HUES6 (cell line): ENCODE measurements at regions not wholly inside any gene's neighbourhood (a gene's known extent, or its start where the extent isn't known, plus 50 kb on each side); places are given as distances from the start of the nearest gene placed in this dataset.

Experiments used
- H3K27ac ChIP-seq: 2 replicates; pipeline ENCODE4 v1.7.0; 2013; ENCODE audit warnings: low read depth, mild to moderate bottlenecking, low read length, inconsistent platforms
- H3K27me3 ChIP-seq: 2 replicates; pipeline ENCODE4 v1.6.1; 2013; ENCODE audit warnings: low read length; ENCODE audit not compliant: control insufficient read depth, insufficient read depth
- H3K36me3 ChIP-seq: 2 replicates; pipeline ENCODE4 v1.6.1; 2013; ENCODE audit warnings: low read length; ENCODE audit not compliant: control insufficient read depth, insufficient read depth
- H3K4me1 ChIP-seq: 2 replicates; pipeline ENCODE4 v1.6.1; 2013; ENCODE audit warnings: low read length; ENCODE audit not compliant: control insufficient read depth, insufficient read depth
- H3K4me3 ChIP-seq: 2 replicates; pipeline ENCODE4 v1.5.1; 2013; ENCODE audit warnings: low read depth, low read length
- H3K9ac ChIP-seq: one replicate; pipeline ENCODE4 v1.6.1; 2013; ENCODE audit warnings: mild to moderate bottlenecking, low read length
- H3K9me3 ChIP-seq: 2 replicates; pipeline ENCODE4 v1.6.1; 2013; ENCODE audit warnings: low read depth, low read length; ENCODE audit not compliant: control insufficient read depth, insufficient read depth

GRCh38 chr5:4373051-4373820 lies 766.9 kb upstream of the ADAMTS16 start:
- no peak overlapping the region for H3K4me3 ChIP-seq
- no peaks in the 10 kb centered on the region for H3K36me3 ChIP-seq
- H3K27ac ChIP-seq: no peak overlapping the region
- no peaks in the 10 kb centered on the region for H3K27me3 ChIP-seq
- no peak overlapping the region for H3K9ac ChIP-seq
- no peaks in the 10 kb centered on the region for H3K9me3 ChIP-seq
- H3K4me1 ChIP-seq: no peaks in the 10 kb centered on the region

GRCh38 chr5:4374866-4375265 lies 765.3 kb upstream of the ADAMTS16 start:
- no peaks in the 10 kb centered on the region for H3K27me3 ChIP-seq
- no peaks in the 10 kb centered on the region for H3K36me3 ChIP-seq
- H3K9ac ChIP-seq: no peak overlapping the region
- no peaks in the 10 kb centered on the region for H3K4me1 ChIP-seq
- H3K4me3 ChIP-seq: no peak overlapping the region
- H3K9me3 ChIP-seq: no peaks in the 10 kb centered on the region
- no peak overlapping the region for H3K27ac ChIP-seq

GRCh38 chr5:4375640-4376039 lies 764.5 kb upstream of the ADAMTS16 start:
- H3K9me3 ChIP-seq: no peaks in the 10 kb centered on the region
- no peaks in the 10 kb centered on the region for H3K36me3 ChIP-seq
- H3K4me3 ChIP-seq: no peak overlapping the region
- H3K27ac ChIP-seq: no peak overlapping the region
- no peaks in the 10 kb centered on the region for H3K27me3 ChIP-seq
- no peak overlapping the region for H3K9ac ChIP-seq
- no peaks in the 10 kb centered on the region for H3K4me1 ChIP-seq

GRCh38 chr5:4383102-4383501 lies 757.0 kb upstream of the ADAMTS16 start:
- no peaks in the 10 kb centered on the region for H3K36me3 ChIP-seq
- H3K9ac ChIP-seq: no peak overlapping the region
- H3K27ac ChIP-seq: no peak overlapping the region
- no peaks in the 10 kb centered on the region for H3K27me3 ChIP-seq
- no peak overlapping the region for H3K4me3 ChIP-seq
- H3K9me3 ChIP-seq: no peaks in the 10 kb centered on the region
- no peaks in the 10 kb centered on the region for H3K4me1 ChIP-seq

GRCh38 chr5:4383518-4384198 lies 756.5 kb upstream of the ADAMTS16 start:
- Histone ChIP-seq H3K27me3 (no peaks in the 10 kb centered on the region), H3K4me3 (no peak overlapping the region), H3K9me3 (no peaks in the 10 kb centered on the region), H3K4me1 (no peaks in the 10 kb centered on the region), H3K36me3 (no peaks in the 10 kb centered on the region), H3K27ac (no peak overlapping the region), H3K9ac (no peak overlapping the region)

GRCh38 chr5:4384649-4385048 lies 755.5 kb upstream of the ADAMTS16 start:
- no peak overlapping the region for H3K27ac ChIP-seq

GRCh38 chr5:4386152-4386551 lies 754.0 kb upstream of the ADAMTS16 start:
- H3K27me3 ChIP-seq: no peaks in the 10 kb centered on the region
- no peaks in the 10 kb centered on the region for H3K9me3 ChIP-seq
- H3K4me1 ChIP-seq: no peaks in the 10 kb centered on the region
- H3K9ac ChIP-seq: no peak overlapping the region
- no peaks in the 10 kb centered on the region for H3K36me3 ChIP-seq
- H3K27ac ChIP-seq: no peak overlapping the region
- H3K4me3 ChIP-seq: no peak overlapping the region

More at GRCh38 chr5:4384649-4385048, 755.5 kb upstream of the ADAMTS16 start:
- Histone ChIP-seq H3K9me3 (no peaks in the 10 kb centered on the region), H3K9ac (no peak overlapping the region), H3K27me3 (no peaks in the 10 kb centered on the region), H3K4me1 (no peaks in the 10 kb centered on the region), H3K36me3 (no peaks in the 10 kb centered on the region), H3K4me3 (no peak overlapping the region)

- Histone ChIP-seq H3K36me3 (no peaks in the 10 kb centered on the region), H3K27me3 (no peaks in the 10 kb centered on the region)
Observed at GRCh38 chr5:4387290-4387689, 752.8 kb upstream of the ADAMTS16 start.

GRCh38 chr5:4395752-4396151 lies 744.4 kb upstream of the ADAMTS16 start:
- H3K9ac ChIP-seq: no peak overlapping the region
- H3K4me1 ChIP-seq: no peaks in the 10 kb centered on the region
- H3K4me3 ChIP-seq: no peak overlapping the region
- H3K27me3 ChIP-seq: no peaks in the 10 kb centered on the region
- peaks cover 22% of the 10 kb centered on the region for H3K9me3 ChIP-seq
- no peak overlapping the region for H3K27ac ChIP-seq
- no peaks in the 10 kb centered on the region for H3K36me3 ChIP-seq

More at GRCh38 chr5:4387290-4387689, 752.8 kb upstream of the ADAMTS16 start:
- Histone ChIP-seq H3K27ac (no peak overlapping the region), H3K9me3 (no peaks in the 10 kb centered on the region), H3K4me1 (no peaks in the 10 kb centered on the region), H3K9ac (no peak overlapping the region), H3K4me3 (no peak overlapping the region)

GRCh38 chr5:4405614-4406219 lies 734.4 kb upstream of the ADAMTS16 start:
- H3K9ac ChIP-seq: no peak overlapping the region
- no peaks in the 10 kb centered on the region for H3K4me1 ChIP-seq
- H3K27me3 ChIP-seq: no peaks in the 10 kb centered on the region
- no peak overlapping the region for H3K27ac ChIP-seq
- H3K36me3 ChIP-seq: no peaks in the 10 kb centered on the region
- no peak overlapping the region for H3K4me3 ChIP-seq
- no peaks in the 10 kb centered on the region for H3K9me3 ChIP-seq

- no peaks in the 10 kb centered on the region for H3K9me3 ChIP-seq
- no peaks in the 10 kb centered on the region for H3K27me3 ChIP-seq
- H3K27ac ChIP-seq: no peak overlapping the region
- no peak overlapping the region for H3K4me3 ChIP-seq
- H3K4me1 ChIP-seq: no peaks in the 10 kb centered on the region
- no peaks in the 10 kb centered on the region for H3K36me3 ChIP-seq
- no peak overlapping the region for H3K9ac ChIP-seq
Observed at GRCh38 chr5:4410151-4410550, 730.0 kb upstream of the ADAMTS16 start.
